ENCODE measurements at regions not wholly inside any gene's neighbourhood (a gene's known extent, or its start where the extent isn't known, plus 50 kb on each side); places are given as distances from the start of the nearest gene placed in this dataset.
A peak's percentile ranks its signal among the peaks of the same experiment; 100 is the strongest.

DNA sequence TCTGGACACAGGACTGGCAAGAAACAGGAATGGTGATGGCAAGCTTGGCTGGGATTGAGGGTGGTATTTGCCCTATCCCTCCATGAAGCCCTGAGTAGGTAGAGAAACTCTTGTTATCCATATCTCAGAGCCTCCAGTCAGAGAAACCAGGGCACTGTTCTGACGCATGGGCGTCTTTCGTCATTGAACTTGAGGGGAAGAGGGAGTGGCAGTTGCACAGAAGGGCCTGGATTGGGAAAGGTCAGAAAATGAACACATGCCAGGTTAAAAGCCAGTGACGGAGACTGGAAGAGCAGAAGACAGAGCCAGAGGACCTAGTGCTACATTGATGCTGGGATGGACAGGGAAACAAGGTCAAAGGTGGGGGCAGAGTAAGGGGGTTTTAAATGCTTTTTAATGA is 516.7 kb downstream of the PLPP3 start:
- no peak for DNase-seq

DNA sequence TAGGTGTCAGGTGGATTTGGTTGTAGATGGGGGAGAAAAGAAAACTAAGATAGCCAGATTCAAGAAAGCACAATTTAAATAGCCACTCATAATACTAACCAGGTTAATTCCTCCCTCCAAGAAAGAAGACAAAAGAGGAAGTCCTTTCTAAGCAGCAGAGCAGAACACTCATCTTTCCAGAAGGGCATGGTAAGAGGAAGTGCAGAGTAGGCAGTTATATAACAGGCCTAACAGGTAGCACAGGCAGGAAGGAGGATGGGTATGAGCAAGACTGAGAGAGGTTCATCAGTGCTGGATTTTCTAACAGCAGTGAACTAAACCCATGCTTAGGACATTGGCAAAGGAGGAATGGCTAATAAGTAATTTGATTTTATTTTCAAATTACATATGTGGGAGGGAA is 517.5 kb downstream of the PLPP3 start:
- no peak for DNase-seq

DNA sequence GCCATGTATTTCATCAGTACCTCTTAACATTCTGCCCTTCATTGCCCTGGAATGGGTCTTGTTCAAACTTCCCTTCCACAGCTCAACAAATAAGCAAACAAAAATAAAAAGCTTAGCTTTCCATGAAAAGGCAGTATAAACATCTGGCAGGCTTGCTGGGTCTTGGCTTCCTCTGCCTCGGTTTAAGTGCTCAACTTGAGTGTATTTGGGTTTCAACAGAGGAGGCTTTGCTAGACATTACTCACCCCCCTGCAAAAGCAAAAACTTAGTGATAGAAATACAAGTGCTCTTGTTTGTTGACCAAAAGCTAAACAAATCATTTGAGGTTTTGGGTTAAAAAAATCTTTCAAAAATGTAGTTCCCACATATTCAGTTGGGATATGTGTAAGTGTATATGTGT is 518.5 kb downstream of the PLPP3 start:
- DNase-seq: no peak

DNA sequence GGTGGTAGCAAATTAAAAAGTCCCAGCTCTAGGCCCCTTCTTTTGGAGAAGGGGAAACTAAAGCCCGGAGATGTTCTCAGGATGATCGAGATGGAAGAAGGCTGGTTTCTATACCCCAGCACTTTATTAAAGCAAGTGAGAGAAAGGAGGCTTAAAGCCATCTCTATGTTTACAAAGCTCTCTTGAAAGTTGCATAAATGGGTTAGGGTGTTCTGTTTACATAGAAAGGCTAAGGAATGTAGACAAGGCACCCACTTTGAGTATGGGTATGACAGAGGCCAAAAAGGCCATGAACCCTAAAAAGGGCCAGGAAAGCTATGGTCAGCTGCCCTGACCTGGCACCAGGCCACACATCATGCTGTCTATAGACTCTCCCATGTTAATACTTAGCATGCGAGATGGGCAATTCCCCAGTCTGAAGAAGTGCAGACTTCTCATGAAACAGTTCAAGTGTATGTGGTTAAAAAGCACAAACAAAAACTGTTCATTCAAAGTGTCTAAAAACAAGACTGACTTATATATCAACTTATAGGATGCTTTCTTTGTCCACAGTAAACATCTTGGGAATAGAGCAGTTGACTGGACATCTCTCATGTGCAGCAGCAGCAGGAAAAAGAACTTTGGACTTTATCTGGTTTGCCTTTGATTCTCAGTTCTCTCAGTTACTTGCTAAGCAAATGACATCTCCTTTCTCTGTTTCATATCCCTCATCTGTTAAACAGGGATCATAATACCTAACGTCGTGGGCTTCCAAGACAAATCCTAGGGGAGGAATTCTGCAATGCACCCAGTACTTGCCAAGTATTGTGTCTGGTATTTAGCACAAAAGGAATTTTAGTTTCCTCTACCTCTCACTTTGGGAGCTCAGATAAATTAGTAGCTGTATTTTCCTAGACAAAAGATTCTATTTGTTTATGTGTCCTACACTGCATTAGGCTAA is 521.6 kb downstream of the PLPP3 start:
- no peak for DNase-seq

DNA sequence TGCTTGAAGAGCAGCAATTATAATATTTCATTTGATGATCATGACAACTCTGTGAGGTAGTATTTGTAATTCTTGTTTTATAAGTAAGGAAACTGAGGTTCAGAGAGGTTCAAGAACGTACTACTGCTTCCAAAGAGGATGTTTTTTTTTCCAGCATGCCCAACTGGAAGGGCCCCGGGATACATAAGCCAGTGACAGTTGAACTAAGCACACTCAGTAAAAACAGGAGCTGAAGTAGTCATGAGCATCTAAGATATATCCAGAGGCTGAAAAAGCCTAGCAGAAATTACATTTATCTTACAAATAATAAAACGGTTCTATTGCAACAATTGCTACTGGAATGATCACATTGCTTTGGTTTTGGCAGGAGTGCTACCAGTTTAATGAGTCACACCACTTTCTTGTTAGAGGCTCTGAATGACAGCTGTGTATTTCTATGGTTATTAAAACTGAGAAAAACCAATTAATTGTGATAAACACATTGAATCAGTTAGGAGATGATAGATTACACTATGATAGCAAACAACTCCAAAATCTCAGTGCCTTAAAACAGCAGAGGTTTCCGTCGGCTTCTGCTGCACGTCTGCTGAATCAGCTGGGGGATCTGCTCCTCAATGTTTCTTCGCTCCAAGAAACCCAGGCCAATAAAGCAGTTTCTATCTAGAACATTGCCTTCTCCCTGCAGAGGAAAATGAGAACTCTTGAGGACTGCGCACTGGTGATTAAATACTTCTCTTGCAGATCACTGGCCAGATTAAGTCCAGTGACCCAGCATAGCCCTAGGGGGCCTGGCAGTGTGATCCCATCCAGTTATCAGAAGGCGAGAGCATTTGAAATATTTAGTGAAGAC is 522.7 kb downstream of the PLPP3 start:
- DNase-seq: peak; percentile 52

DNA sequence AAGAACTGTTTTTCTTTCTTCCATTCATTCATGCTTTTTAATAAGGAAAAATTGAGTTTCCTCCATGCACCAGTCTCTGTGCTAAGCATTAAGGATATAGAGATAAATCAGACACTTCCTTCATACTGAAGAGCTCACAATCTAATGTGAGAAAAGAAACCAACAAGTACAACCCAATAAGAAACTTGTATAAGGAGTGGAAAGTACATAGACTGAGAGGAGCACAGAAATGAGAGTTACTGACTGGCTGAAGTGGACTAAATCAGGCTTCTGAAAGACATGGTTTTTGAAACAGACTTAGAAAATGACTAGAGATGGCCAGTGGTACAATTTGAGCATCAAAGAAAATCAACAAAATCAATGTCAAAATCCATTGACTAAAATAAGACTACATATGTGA is 524.4 kb downstream of the PLPP3 start:
- DNase-seq: no peak

DNA sequence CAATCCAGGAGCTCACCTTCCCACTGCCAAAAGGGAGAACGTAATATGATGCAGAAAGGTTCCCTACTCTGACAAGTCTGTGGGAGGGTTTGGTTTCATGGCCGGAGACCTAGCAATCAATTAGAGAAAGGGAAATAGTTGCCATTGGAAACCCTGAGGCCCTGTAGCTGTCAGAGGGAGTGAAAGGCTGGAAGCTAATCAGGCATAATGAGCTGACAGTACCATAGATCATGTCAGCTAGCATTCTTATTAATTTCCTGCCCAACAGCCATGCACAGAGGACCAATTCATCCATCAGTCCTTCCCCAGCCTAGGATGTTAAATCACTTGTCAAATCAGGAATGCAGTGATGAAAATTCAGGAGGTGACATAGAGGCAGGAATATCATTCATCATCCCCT is 527.3 kb downstream of the PLPP3 start:
- DNase-seq: no peak

DNA sequence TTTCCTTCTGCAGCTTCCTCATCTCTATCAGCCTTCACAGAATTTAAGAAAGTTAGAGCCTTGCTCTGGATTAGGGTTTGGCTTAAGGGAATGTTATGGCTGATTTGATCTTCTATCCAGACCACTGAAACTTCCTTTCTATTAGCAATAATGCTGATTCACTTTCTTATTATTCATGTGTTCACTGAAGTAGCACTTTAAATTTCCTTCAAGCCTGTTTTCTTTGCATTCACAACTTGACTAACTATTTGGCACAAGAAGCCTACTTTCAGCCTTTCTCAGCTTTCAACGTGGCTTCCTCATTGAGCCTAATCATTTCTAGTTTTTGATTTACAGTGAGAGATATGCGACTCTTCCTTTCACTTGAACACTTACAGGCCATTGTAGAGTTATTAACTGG is 528.5 kb downstream of the PLPP3 start:
- no peak for DNase-seq

DNA sequence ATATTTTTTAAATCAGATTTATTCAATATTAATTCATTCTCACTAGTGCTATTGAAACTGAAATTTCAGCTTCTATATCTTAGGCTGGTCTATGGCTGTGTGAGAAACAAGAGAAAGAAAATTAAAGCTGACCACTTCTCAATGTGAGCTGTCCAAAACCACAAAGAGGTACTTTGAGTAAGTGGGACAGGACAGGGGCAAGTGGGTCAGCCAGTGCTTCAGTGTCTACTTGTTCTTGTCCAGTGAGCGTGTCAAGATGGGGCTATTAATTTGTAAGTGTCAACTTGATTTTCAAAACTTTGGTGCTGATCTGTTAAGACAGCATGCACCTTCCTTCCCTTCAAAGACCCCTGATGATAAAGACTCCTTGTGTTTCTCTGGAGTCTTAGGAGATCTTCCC is 533.9 kb downstream of the PLPP3 start:
- DNase-seq: no peak

DNA sequence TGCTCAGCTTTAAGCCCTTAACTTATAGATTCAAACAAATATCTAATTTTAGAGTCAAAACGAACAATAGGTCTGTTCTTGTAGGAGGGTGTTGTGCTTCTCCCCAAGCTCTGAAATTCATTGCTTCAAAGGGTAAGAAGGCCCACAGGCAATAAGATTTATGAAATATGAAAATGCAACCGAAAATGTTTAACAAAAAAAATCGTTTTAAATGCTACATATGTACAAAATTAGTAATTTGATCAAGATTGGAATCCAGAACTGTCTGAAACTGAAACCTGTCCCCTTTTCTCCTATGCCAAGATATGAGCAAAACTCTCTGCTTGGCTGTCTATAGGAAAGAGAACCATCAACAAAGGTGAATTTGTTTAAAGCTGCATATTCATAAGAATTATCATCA is 534.3 kb downstream of the PLPP3 start:
- DNase-seq: no peak

DNA sequence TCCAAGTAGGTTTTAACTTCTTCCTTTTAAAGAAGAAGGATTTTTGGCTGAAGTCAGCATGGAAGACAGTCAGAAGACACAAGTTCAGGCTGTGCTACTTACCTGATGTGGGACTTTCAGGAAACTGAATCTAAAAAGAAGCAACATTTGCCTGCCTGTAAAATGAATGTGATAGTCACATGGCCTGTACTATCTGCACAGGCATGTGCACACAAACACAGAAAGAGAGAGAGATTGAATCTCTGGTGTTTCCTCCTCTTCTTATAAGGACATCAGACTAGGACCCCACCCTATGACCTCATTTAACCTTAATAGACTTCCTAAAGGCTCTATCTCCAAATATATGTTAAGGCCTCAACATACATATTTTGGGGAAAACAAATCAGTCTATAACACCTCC is 542.9 kb downstream of the PLPP3 start:
- no peak for DNase-seq

DNA sequence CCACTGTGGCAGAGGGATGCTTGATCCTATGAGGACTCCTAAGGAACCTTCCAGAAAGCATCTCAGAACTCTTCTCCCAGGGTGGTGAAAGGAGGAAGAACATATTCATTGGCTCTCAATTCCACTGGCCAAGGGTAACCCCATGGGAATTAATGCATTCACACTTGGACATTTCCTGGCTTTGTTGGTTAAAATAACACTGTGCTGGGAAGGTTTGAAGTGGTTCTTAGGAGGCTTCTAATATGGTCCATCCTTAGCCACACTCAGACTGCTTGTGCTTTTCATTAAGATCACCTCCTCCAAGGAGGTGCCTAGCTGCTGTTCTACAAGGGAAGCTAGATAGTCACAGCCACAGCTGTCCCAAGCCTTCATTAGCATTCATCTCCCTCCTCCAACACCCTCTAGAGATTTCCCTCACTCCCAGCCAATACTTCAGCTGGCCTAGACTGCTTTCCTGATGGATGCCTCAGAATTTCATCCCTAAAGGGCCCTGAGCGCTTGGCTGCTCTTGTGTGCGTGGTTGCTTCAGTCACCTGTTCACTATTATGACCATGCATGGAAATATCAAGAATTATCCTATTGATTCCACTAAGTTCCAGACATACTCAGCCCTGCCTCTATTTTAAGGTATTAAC is 544.4 kb downstream of the PLPP3 start:
- no peak for DNase-seq

DNA sequence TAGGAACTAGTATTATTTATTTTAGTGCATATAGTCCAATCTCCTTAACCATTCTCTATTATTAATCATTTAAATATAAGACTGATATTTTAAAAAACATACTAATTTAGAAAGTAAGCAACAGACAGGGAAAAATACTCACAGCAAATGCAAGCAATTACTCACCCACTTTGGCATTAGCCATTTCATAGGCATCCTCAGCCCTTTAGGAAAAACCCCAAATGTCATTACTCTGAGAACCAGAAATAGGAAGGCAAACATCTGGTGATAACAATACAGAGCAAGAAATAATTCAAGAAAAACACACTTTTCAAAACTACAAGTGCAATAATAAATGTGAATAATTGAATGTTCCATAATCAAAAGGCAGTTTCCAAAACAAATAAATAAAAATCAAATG is 545.1 kb downstream of the PLPP3 start:
- no peak for DNase-seq

DNA sequence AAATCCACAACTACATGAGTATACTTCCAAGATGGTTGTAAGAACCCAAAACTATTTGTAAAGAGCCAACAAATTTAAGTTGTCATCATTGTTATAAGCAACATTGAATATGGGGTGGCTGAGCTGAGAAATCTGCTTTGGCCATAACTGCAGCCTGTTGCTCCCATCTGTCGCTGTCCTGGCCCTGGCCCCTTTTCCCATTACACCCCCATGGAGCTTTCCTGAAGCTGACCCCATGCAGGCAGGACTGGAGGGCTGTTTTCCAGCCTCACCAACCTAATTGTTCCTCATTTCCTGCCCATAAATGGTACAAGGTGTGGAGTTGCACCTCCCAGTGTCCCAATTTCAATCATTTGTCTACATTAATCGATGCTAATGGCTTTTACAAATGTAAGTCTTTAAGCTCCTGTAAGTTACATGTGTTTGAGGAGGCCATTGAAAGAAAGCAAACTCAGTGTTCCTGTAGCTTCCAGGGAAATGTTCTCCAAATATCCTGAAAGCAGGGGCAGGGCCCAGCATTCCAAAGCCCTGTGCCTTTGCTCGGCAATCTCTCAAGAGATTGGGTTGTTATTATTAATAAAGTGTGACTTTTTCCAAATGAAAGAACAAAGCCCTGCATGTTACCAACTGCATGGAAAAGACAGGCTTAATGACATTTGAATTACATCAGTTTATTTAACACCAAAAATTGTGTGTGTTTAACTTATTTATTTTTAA is 545.9 kb downstream of the PLPP3 start:
- no peak for DNase-seq

DNA sequence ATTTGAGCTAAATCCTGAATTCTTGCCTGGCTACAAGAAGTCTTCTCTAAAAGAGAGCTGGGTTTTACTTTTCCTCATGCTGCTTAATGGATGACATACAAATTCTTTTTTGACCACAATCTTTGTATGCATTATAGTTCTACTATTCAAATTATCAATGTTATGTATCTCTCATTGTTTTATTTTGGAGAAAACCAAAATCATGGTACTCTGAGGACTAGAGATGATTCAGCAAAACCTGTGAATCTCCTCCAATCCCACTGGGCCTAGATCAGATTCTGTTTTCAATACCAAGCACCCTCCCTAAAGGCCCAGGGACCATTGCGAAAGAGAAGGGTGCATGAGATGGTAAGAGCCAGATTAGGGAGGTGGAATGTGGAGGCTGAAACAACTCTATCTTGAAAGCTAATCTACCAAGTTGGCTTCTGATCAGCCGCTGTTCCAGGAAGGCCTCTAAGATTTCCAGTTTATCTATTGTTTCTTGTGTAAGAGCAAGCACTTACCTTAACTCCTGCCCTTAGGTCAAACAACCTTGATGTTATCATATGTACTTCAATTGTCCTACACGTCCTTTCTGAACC is 547.2 kb downstream of the PLPP3 start:
- DNase-seq: no peak

DNA sequence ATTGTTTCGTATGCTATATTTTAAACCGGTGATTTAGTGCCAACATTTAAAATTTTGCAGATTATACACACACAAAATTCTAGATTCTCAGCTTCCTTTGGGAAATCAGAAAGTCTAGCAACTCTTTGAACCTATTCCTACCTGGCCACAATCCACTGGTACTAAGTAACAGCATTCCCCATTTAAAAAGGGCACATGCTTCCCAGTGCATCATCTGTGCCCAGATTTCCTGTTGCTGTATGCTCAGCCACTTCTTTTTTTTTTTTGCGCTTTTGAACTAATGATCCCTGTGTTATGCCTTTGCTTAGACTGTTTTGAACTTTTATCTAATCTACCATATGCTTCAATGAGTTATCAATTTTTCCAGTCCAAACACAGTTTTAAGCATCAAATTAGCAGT is 548.4 kb downstream of the PLPP3 start:
- no peak for DNase-seq

DNA sequence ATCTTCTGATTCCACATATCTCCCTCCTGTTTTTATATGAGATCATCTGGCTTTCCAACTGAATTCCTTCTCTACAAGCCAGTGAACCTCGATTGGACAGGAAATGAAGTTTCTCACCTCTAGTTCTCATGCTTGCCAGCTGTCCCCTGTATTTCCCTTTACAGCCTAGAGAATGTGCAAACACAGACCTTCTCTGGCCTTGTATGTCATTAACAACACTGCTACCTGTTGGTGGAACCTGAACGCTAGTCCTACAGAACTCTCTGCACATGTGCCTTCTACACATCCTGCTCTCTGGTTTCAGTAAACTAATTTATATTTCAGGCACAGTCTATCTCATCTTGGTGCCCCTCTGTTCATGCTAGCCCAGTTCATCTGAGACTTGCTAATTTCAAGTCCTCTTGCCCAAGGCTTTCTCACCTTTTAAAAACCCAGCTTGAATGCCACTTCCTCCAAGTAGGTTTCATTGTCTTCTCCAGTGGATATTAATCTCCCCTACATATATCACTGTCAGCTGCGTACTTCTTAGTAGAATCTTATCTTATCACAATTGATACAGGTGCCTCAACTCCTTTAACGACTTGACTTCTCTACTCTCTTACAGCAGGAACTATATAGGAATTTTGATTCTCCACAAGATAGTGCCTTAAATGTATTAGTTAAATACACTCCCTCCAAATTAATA is 549.9 kb downstream of the PLPP3 start:
- DNase-seq: no peak

DNA sequence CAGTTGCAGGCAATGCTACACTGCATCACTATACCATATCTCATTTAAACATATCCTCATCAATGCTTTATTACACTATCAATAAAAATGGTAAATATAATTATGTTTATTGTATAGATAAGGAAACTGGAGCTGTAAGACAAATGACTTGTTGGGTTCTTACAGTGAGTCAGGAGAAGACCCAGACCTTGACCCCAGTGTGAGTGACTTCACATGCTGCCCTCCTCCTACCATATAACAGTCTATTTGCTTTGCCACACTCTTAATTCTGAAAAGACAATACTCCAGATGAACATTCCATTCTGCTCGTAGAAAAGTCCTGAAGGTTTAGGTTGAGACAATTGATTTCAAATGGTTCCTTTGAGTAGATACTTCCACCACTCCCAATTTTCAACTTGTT is 550.5 kb downstream of the PLPP3 start:
- DNase-seq: no peak

DNA sequence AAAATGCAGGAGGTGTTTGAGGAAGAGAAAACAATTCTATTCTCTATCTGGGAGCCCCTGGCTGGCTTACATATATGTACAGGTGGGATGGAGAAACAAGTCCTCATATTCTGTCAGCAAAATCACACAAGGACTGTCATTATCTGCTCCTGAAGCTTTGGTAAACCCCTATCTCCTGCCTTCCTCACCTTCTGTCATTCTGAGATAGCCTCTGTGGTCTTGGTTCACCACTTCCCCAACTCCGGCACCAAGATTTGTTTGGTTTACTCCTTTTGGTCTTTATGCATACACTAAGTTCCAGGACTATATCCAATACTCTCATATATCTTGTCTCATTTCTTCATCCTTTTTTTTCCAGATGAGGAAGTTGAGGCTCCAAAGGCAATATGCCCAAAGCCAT is 551.1 kb downstream of the PLPP3 start:
- DNase-seq: no peak

DNA sequence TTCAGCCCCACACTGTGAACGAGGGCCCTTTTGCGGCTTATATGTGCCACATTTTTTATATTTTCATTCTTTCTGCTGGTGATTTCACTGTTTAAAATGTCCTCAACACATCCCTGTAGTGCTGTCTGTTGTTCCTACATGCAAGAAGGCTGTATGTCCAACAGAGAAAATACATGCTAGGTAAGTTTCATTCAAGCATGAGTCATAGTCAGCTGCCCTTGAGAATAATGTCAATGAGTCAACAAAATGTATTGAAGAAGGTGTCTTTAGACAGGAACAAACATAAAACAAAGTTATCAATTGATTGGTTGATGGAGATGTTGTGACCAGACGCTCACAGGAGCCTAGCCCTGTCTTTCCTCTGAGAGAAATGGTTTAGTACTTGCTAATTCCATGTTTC is 553.4 kb downstream of the PLPP3 start:
- DNase-seq: no peak

DNA sequence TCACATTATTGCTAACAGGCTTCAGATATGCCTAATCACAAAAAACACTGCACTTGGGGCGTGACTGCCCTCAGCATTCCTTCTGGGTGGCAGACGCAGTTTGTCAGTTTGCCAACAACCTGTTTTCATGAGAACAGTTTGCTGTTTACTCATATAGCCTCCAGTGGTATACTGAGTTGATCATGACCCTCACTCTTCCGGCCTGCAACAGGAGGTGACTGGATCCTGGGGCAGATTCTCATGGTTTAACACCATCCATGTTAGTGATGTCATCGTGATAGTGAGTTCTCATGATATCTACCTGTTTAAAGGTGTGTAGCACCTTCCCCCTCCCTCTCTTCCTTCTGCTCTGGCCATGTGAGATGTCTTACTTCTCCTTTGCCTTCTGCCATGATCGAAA is 555.2 kb downstream of the PLPP3 start:
- no peak for DNase-seq

DNA sequence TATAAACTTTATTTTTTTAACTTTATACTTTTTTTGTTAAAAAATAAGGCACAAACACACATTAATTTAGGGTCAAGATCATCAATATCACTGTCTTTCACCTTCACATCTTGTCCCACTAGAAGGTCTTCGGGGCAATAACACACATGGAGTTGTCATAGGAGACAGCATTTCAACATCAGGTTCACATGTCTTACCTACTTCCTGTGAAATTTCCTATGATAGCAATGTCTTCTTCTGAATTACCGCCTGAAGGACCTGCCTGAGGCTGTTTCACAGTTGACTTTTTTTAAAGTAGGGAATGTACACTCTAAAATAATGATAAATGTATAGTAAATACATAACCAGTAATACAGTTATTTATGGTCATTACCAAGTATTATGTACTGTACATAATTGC is 559.4 kb downstream of the PLPP3 start:
- DNase-seq: no peak

Measured in NCI-H446 treated with DMSO at 0.1 percent for 48 hours (cell line).